HEK293T (cell line): ENCODE measurements at regions not wholly inside any gene's neighbourhood (a gene's known extent, or its start where the extent isn't known, plus 50 kb on each side); places are given as distances from the start of the nearest gene placed in this dataset.

ENCODE experiments used
- FOXM1 ChIP-seq: fragments of 450-650 bp; IDR thresholded peaks from 2 replicates; pipeline ENCODE4 v1.6.1; 2017; ENCODE audit warnings: mild to moderate bottlenecking, borderline replicate concordance
- SP1 ChIP-seq: fragments of 450-650 bp; IDR thresholded peaks from 2 replicates; pipeline ENCODE4 v1.6.1; 2017
- TARDBP ChIP-seq: fragments of 450-650 bp; IDR thresholded peaks from 2 replicates; pipeline ENCODE4 v1.6.1; 2016

DNA sequence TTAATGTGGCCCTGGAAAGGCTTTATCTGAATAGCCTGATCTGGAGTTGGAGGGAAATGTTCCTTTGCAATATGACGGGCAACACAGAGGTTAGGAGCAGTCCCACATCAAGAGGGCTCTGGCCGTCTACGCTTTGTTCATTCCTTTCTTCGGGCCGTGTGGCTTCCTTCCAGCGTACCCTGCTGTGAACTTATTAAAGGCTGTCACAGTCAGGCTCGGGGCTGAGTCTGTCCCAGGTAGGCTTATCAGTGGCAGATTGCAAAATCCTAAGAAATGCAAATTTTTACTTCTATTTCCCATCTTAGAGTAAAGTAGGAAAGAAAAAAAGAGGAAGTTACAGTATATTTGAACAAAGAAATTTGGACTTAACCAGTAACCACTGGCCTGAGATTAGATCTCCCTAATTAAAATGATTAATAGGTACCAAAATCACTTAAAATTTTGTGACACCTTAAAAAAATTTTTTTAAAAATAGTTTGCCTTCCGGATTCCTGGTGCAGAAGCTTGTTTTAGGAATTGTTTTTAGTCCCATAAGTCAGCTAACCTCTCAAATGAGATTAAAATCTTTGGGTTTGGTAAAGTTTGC is 453.1 kb upstream of the MKI67 start:
- TF ChIP-seq SP1 (no peak), TARDBP (no peak), FOXM1 (no peak)
